ENCODE measurements at regions not wholly inside any gene's neighbourhood (a gene's known extent, or its start where the extent isn't known, plus 50 kb on each side); places are given as distances from the start of the nearest gene placed in this dataset.
"Not testable (repeated sequence)": the region's sequence is repeated elsewhere in the genome, so short reads cannot be mapped to it uniquely, and the experiment has no call there.

GRCh38 chrX:23458957-23459356 lies 124.3 kb downstream of the PTCHD1 start:
- H3K9me3 ChIP-seq; H3K27me3 ChIP-seq; FAIRE-seq; intact Hi-C loops (cut with DNase I); H3K36me3 ChIP-seq; ATAC-seq; H3K4me3 ChIP-seq; H3K4me1 ChIP-seq; H3K27ac ChIP-seq: not testable (repeated sequence)
- 81 to 90% methylated on average over 13 of the region's 13 CpGs for WGBS, 2 donors
- peak in 1 of 6 donors; percentile 24 for DNase-seq

GRCh38 chrX:23465105-23465791 lies 130.6 kb downstream of the PTCHD1 start:
- peaks cover 0 to 3% (median 0%) of the 10 kb centered on the region in 3 donors for H3K4me1 ChIP-seq
- peak; percentile 85 to 98 (median 94) for ATAC-seq
- H3K36me3 ChIP-seq = no peaks in the 10 kb centered on the region
- peak in 2 of 6 donors; percentile 7 to 17 for DNase-seq
- FAIRE-seq = no peak
- intact Hi-C loops (cut with DNase I) = no loop called here
- 23 to 27% methylated on average over 3 of the region's 3 CpGs for WGBS, 2 donors
- no peak for TF ChIP-seq CTCF (IDR thresholded peaks at IDR 0.05)
- no peak overlapping the region for H3K4me3 ChIP-seq
- peak overlapping the region in 2 of 4 donors; percentile 4 to 45 for H3K27ac ChIP-seq
- H3K9me3 ChIP-seq = no peaks in the 10 kb centered on the region
- peaks cover 0 to 4% (median 0%) of the 10 kb centered on the region in 4 donors for H3K27me3 ChIP-seq

GRCh38 chrX:23465985-23466384 lies 131.3 kb downstream of the PTCHD1 start:
- no peaks in the 10 kb centered on the region for H3K9me3 ChIP-seq
- no peak for ATAC-seq
- no peak for DNase-seq
- 57 to 88% methylated on average over 2 of the region's 2 CpGs for WGBS, 2 donors
- H3K4me1 ChIP-seq = peaks cover 0 to 3% (median 0%) of the 10 kb centered on the region in 3 donors
- no peak for TF ChIP-seq CTCF (IDR thresholded peaks at IDR 0.05)
- intact Hi-C loops (cut with DNase I) = no loop called here
- H3K4me3 ChIP-seq = no peak overlapping the region
- no peaks in the 10 kb centered on the region for H3K27me3 ChIP-seq
- peak overlapping the region in 1 of 4 donors; percentile 45 for H3K27ac ChIP-seq
- H3K36me3 ChIP-seq = no peaks in the 10 kb centered on the region
- FAIRE-seq = no peak

GRCh38 chrX:23478056-23478455 lies 143.4 kb downstream of the PTCHD1 start:
- Histone ChIP-seq H3K4me3 (no peak overlapping the region), H3K36me3 (no peaks in the 10 kb centered on the region), H3K27ac (no peak overlapping the region), H3K9me3 (no peaks in the 10 kb centered on the region), H3K4me1 (no peaks in the 10 kb centered on the region), H3K27me3 (no peaks in the 10 kb centered on the region)
- no peak for TF ChIP-seq CTCF (IDR thresholded peaks at IDR 0.05)
- 57 to 62% methylated on average over 2 of the region's 2 CpGs for WGBS, 2 donors
- no peak for ATAC-seq
- DNase-seq = no peak
- no peak for FAIRE-seq
- intact Hi-C loops (cut with DNase I) = no loop called here

GRCh38 chrX:23478561-23478960 lies 143.9 kb downstream of the PTCHD1 start:
- H3K27ac ChIP-seq = no peak overlapping the region
- TF ChIP-seq CTCF (IDR thresholded peaks at IDR 0.05) = no peak
- intact Hi-C loops (cut with DNase I) = no loop called here
- no peaks in the 10 kb centered on the region for H3K4me1 ChIP-seq
- no peaks in the 10 kb centered on the region for H3K36me3 ChIP-seq
- 43 to 52% methylated on average over 3 of the region's 3 CpGs for WGBS, 2 donors
- DNase-seq (no peak), FAIRE-seq (no peak), ATAC-seq (no peak)
- no peaks in the 10 kb centered on the region for H3K27me3 ChIP-seq
- H3K4me3 ChIP-seq = no peak overlapping the region
- no peaks in the 10 kb centered on the region for H3K9me3 ChIP-seq

All from pancreas (tissue), 10 donors.